ENCODE measurements at regions not wholly inside any gene's neighbourhood (a gene's known extent, or its start where the extent isn't known, plus 50 kb on each side); places are given as distances from the start of the nearest gene placed in this dataset.

- TF ChIP-seq POLR2A (IDR thresholded peaks at IDR 0.05) (no peak), EP300 (IDR thresholded peaks at IDR 0.05) (no peak)
- TF ChIP-seq, protein P1, sequence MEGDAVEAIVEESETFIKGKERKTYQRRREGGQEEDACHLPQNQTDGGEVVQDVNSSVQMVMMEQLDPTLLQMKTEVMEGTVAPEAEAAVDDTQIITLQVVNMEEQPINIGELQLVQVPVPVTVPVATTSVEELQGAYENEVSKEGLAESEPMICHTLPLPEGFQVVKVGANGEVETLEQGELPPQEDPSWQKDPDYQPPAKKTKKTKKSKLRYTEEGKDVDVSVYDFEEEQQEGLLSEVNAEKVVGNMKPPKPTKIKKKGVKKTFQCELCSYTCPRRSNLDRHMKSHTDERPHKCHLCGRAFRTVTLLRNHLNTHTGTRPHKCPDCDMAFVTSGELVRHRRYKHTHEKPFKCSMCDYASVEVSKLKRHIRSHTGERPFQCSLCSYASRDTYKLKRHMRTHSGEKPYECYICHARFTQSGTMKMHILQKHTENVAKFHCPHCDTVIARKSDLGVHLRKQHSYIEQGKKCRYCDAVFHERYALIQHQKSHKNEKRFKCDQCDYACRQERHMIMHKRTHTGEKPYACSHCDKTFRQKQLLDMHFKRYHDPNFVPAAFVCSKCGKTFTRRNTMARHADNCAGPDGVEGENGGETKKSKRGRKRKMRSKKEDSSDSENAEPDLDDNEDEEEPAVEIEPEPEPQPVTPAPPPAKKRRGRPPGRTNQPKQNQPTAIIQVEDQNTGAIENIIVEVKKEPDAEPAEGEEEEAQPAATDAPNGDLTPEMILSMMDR (IDR thresholded peaks at IDR 0.05): no peak
Observed at GRCh38 chr18:56291294-56291693, 347.1 kb downstream of the TXNL1 start.

Data from ovary (tissue), 3 donors.